ENCODE measurements at regions not wholly inside any gene's neighbourhood (a gene's known extent, or its start where the extent isn't known, plus 50 kb on each side); places are given as distances from the start of the nearest gene placed in this dataset.

- TF ChIP-seq POLR2AphosphoS5 (IDR thresholded peaks at IDR 0.05; ENCODE audit: low read depth, low read length) (no peak), REST (IDR thresholded peaks at IDR 0.05; ENCODE audit: insufficient read depth in 1 of 2, low read depth in 2 of 2, low read length in 1 of 2) (no peak), CTCF (IDR thresholded peaks at IDR 0.05) (no peak), SIN3A (IDR thresholded peaks at IDR 0.05; ENCODE audit: borderline replicate concordance, insufficient read depth, low read depth, low read length) (no peak)
Measured at GRCh38 chr18:47708206-47708605, 222.3 kb downstream of the SMAD2 start.

All from Panc1 (cell line).